Parathyroid adenoma (tissue), 2 donors: ENCODE measurements at regions not wholly inside any gene's neighbourhood (a gene's known extent, or its start where the extent isn't known, plus 50 kb on each side); places are given as distances from the start of the nearest gene placed in this dataset.
"Not testable (repeated sequence)": the region's sequence is repeated elsewhere in the genome, so short reads cannot be mapped to it uniquely, and the experiment has no call there.

Experiments used
- H2AFZ ChIP-seq: fragments of 300-600 bp; sonication (generic); one replicate; pipeline ENCODE4 v1.7.0; 2017; ENCODE audit warnings: antibody characterized with exemption, mild to moderate bottlenecking
- H3K27ac ChIP-seq: fragments of 300-600 bp; sonication (generic); one replicate; pipeline ENCODE4 v1.7.0; 2017
- H3K27me3 ChIP-seq: fragments of 300-600 bp; sonication (generic); one replicate; pipeline ENCODE4 v1.7.0; 2017; ENCODE audit warnings: low read length; ENCODE audit not compliant: control insufficient read depth, insufficient read depth
- H3K36me3 ChIP-seq: fragments of 300-600 bp; sonication (generic); one replicate; pipeline ENCODE4 v1.7.0; 2017; ENCODE audit warnings: low read length; ENCODE audit not compliant: control insufficient read depth, insufficient read depth
- H3K4me1 ChIP-seq: fragments of 300-600 bp; sonication (generic); one replicate; pipeline ENCODE4 v1.7.0; 2017; ENCODE audit warnings: control low read depth
- H3K4me2 ChIP-seq: fragments of 300-600 bp; sonication (generic); one replicate; pipeline ENCODE4 v1.7.0; 2017; ENCODE audit warnings: low read length
- H3K4me3 ChIP-seq: fragments of 300-600 bp; sonication (generic); one replicate; pipeline ENCODE4 v1.7.0; 2017; ENCODE audit warnings: low read depth, low read length
- H3K79me2 ChIP-seq: fragments of 300-600 bp; sonication (generic); one replicate; pipeline ENCODE4 v1.7.0; 2017; ENCODE audit warnings: control low read depth
- H3K9ac ChIP-seq: fragments of 300-600 bp; sonication (generic); one replicate; pipeline ENCODE4 v1.7.0; 2017; ENCODE audit warnings: mild to moderate bottlenecking
- H3K9me3 ChIP-seq: fragments of 300-600 bp; sonication (generic); one replicate; pipeline ENCODE4 v1.7.0; 2017; ENCODE audit warnings: low read length; ENCODE audit not compliant: control insufficient read depth
- CTCF ChIP-seq: fragments of 300-600 bp; sonication (generic); IDR thresholded peaks from one replicate; pipeline ENCODE4 v1.7.0; 2017; ENCODE audit warnings: antibody characterized with exemption, mild to moderate bottlenecking
- donor health status: primary hyperparathyroidism.

- no peaks in the 10 kb centered on the region for H3K4me1 ChIP-seq
- H3K79me2 ChIP-seq = no peaks in the 10 kb centered on the region
- no peaks in the 10 kb centered on the region for H3K36me3 ChIP-seq
- peak overlapping the region; percentile 31 for H2AFZ ChIP-seq
- no peak overlapping the region for H3K27ac ChIP-seq
- H3K27me3 ChIP-seq = no peaks in the 10 kb centered on the region
- no peak overlapping the region for H3K4me3 ChIP-seq
- no peak overlapping the region for H3K4me2 ChIP-seq
- no peaks in the 10 kb centered on the region for H3K9me3 ChIP-seq
- no peak overlapping the region for H3K9ac ChIP-seq
- TF ChIP-seq CTCF = no peak
Observed at GRCh38 chr6:139732451-139732850, 358.0 kb upstream of the CITED2 start.

- Histone ChIP-seq H3K4me3 (no peak overlapping the region), H3K27ac (no peak overlapping the region), H2AFZ (peak overlapping the region; percentile 35), H3K4me1 (no peaks in the 10 kb centered on the region), H3K27me3 (no peaks in the 10 kb centered on the region), H3K79me2 (no peaks in the 10 kb centered on the region), H3K36me3 (no peaks in the 10 kb centered on the region), H3K4me2 (no peak overlapping the region), H3K9me3 (no peaks in the 10 kb centered on the region), H3K9ac (no peak overlapping the region)
- TF ChIP-seq CTCF = no peak
Observed at GRCh38 chr6:139730340-139730974, 356.0 kb upstream of the CITED2 start.

- Histone ChIP-seq H3K27me3 (no peaks in the 10 kb centered on the region), H3K27ac (no peak overlapping the region)
- TF ChIP-seq CTCF = no peak
Observed at GRCh38 chr6:139728876-139729427, 354.5 kb upstream of the CITED2 start.

GRCh38 chr6:139726272-139726671 lies 351.8 kb upstream of the CITED2 start:
- H2AFZ ChIP-seq = not testable (repeated sequence)

More at GRCh38 chr6:139728876-139729427, 354.5 kb upstream of the CITED2 start:
- Histone ChIP-seq H2AFZ (no peak overlapping the region), H3K79me2 (no peaks in the 10 kb centered on the region), H3K9me3 (no peaks in the 10 kb centered on the region), H3K9ac (no peak overlapping the region), H3K4me3 (no peak overlapping the region), H3K4me1 (no peaks in the 10 kb centered on the region), H3K4me2 (no peak overlapping the region), H3K36me3 (no peaks in the 10 kb centered on the region)

GRCh38 chr6:139722530-139722929 lies 348.1 kb upstream of the CITED2 start:
- Histone ChIP-seq H3K4me3 (no peak overlapping the region), H3K4me1 (no peaks in the 10 kb centered on the region), H3K4me2 (no peak overlapping the region), H3K36me3 (no peaks in the 10 kb centered on the region), H3K27me3 (no peaks in the 10 kb centered on the region), H3K79me2 (no peaks in the 10 kb centered on the region), H2AFZ (peak overlapping the region; percentile 50), H3K9ac (no peak overlapping the region), H3K27ac (peak overlapping the region; percentile 13), H3K9me3 (no peaks in the 10 kb centered on the region)
- no peak for TF ChIP-seq CTCF

More at GRCh38 chr6:139726272-139726671, 351.8 kb upstream of the CITED2 start:
- not testable (repeated sequence) for H3K4me3 ChIP-seq, H3K9me3 ChIP-seq, H3K79me2 ChIP-seq, H3K9ac ChIP-seq, H3K4me2 ChIP-seq, H3K36me3 ChIP-seq, H3K27ac ChIP-seq, H3K27me3 ChIP-seq, H3K4me1 ChIP-seq
